ENCODE measurements at regions not wholly inside any gene's neighbourhood (a gene's known extent, or its start where the extent isn't known, plus 50 kb on each side); places are given as distances from the start of the nearest gene placed in this dataset.

DNA sequence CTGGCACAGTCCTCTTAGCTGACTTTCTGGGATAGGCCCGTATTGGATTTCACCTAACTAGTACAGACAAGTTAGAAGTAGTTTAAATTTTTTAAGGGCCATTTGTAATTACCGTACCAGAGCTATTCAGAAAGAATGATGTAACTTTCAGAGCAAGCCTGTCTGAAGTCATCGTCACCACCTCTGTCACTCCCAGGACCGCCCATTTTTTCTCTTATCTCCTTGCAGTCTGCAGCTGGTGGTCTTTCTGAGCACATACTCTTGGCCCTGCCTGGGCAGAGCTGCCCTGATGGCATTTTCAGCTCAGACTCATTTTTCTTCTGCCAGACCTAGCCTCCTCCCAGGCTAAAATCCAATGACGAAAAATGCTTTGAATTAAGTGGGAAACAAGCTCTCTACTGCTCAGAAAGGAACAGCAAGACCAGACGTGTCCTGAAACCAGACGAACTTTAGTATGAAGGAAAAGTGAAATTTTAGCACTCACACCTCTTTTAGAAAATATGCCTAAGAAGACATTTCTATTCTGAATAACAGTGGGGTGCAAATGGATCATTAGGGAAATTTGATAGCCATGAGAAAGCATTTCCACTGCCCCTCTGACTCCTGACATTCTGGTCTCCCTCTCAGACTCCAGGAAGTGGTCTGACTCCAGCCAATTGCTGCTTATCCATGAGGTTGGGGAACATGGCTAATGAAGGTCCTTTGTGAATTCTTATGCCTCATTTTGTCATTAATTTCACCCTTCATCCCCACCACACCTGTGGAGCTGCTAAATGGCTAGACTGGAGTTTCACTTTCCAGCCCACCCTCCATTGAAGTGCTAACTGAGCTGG is 162.4 kb upstream of the GYPA start:
- DNase-seq (ENCODE audit: low spot score) = no peak

GRCh38 chr4:144304025-144304424 is 163.5 kb upstream of the GYPA start:
- no peak for DNase-seq (ENCODE audit: low spot score)

GRCh38 chr4:144310535-144310934 is 170.0 kb upstream of the GYPA start:
- no peak for DNase-seq (ENCODE audit: low spot score)

DNA sequence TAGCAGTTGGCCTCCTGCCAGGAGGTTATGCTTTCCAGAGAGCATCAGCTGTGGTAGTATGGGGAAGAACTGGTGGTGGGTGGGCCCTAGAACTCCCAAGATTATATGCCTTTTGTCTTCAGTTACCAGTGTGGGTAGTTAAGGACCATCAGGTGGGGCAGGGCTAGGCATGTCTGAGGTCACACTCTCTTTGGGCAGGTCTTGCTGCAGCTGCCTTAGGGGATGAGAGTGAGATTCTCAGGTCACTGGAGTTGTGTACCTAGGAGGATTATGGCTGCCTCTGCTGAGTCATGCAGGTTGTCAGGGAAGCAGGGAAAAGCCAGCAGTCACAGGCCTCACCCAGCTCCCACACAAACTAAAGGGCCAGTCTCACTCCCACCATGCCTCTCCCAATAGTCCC is 172.9 kb upstream of the GYPA start:
- no peak for DNase-seq (ENCODE audit: low spot score)

DNA sequence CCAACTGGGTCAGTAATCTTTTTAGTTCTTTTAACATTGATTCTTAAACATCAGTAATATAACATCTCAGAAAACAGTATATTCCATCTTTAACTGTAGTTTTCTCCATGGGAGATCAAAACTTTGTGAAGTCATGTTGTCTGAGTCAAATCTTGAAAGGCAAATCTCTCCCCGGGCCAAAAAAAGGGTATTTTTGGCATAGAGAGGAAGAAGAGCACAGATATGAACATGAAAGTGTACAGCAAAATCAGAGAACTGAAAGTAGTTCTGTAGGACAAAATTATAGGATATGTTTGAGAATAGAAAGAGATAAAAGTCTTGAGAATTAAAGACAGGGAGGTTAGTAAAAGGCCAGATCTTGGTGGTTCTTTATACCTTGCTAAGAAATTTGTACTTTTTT is 176.4 kb upstream of the GYPA start:
- no peak for DNase-seq (ENCODE audit: low spot score)

DNA sequence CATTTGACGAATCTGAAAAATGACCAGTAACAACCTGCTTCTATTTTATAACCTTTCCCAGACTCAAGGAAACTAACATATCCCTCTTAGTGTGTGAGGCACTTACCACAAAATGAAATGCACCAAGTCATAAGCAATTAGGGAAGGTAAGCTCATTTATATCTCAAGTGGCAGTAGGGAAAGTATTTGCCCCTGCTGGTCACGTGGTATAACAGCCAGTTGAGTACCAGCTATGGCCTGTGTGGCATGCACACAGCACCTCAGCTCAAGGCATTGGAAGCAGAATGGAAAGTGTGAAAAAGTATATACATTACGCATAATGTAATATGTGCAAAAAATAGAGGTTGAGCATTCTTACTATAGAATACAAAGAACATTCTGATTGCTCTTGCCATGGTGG is 178.3 kb upstream of the GYPA start:
- DNase-seq (ENCODE audit: low spot score) = no peak

DNA sequence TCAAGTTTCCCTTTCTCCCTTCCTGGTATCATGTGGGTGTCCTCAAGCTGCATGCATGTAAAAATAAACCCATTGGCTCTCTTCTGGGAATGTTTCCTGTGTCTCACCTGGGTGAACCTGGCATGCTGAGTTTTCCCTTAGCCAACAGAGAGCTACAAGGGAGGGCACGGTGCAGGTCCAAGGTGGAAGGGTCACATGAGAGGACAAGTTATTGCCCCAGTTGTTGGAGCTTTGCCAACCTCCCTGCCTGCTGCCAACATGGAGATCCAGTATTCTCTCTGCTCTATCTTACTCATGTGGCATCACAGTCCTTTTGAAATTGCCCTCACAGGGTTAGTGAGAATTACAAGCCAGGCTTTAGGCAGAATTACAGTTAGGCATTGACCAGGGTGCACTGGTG is 196.1 kb upstream of the GYPA start:
- DNase-seq (ENCODE audit: low spot score) = no peak

- no peak for DNase-seq (ENCODE audit: low spot score)
Measured at GRCh38 chr4:144338148-144338547, 197.6 kb upstream of the GYPA start.

GRCh38 chr4:144338834-144339233 is 198.3 kb upstream of the GYPA start:
- no peak for DNase-seq (ENCODE audit: low spot score)

- no peak for DNase-seq (ENCODE audit: low spot score)
Measured at GRCh38 chr4:144340931-144341330, 200.4 kb upstream of the GYPA start.

- no peak for DNase-seq (ENCODE audit: low spot score)
Measured at GRCh38 chr4:144342949-144343760, 202.6 kb upstream of the GYPA start.

DNA sequence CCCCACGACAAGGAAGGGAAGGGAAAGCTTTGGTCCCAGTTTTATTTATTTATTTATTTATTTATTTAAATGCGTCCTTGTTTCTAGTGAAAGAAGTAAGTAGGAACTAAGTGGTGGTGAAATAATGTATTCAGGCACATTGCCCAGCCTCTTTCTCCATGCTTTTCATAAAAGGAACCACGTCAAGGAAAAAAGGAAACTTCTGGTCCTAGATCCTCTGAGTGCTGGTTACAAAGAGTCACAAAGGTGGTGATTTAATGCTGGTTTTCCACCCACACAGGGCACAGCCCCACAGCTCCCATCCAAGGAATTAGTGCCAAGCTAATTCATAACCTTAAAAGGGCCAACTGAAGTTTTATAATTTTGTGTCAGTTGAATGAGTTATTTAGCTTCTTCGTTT is 206.6 kb upstream of the GYPA start:
- no peak for DNase-seq (ENCODE audit: low spot score)

GRCh38 chr4:144350706-144351105 is 210.2 kb upstream of the GYPA start:
- no peak for DNase-seq (ENCODE audit: low spot score)

DNA sequence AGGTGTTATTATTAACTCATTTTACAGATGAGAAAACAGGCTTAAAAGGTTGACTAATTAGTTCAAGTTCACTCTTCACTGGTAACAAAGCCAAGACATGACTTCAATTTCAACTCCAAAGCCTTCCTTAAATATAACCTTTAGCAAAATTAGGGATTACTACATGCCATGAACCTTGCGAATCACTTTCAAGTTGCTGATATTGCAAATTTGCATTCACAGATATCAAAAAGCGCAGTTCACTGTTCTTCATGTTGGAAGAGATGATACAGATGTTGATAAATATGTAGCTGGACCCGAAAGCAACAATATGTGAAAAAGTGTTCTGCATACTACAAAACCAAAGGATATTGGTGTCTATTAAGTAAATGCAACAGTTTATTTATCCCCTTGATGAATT is 210.8 kb upstream of the GYPA start:
- DNase-seq (ENCODE audit: low spot score) = no peak

GRCh38 chr4:144353292-144353691 is 212.8 kb upstream of the GYPA start:
- DNase-seq (ENCODE audit: low spot score) = no peak

- DNase-seq (ENCODE audit: low spot score) = peak; percentile 62
Measured at GRCh38 chr4:144355811-144356757, 215.6 kb upstream of the GYPA start.

DNA sequence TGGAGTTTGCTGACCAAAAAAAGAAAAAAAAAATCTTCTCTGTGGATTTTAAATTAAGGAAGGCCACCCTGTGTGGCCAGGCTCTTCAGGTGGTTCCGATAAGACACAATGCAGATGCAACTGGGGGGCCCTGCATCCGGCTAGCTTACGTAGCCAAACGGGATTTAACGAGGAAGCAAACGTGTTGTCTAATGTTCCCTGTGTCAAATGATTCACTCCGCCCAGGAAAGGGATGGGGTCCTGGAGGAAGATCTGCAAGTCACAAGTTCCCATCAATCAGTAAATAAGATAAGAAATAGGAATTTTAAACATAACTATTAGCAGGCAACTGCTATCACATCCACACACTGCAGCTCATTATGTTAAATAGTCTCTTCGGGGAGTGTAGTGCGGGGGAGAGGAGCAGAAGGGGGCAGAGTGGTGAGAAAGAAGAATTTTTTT is 216.4 kb upstream of the GYPA start:
- no peak for DNase-seq (ENCODE audit: low spot score)

DNA sequence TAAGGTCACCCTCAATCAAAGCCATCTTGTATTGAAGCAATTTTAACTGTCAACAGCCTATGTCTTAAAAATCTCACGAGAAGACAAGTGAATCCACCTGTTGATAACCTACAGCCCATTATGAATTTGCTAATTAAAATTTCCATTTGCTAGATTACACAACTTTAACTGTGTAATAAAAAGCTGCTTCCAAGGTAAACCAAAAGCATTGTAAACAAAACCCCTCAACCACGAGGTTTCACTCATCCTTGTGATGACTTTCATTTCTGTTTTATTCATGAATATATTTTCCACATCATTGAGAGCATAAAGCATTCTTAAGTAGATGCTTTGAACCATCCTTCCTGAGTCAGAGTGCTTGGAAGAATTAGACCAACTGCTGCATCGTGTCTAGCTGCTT is 217.5 kb upstream of the GYPA start:
- no peak for DNase-seq (ENCODE audit: low spot score)

DNA sequence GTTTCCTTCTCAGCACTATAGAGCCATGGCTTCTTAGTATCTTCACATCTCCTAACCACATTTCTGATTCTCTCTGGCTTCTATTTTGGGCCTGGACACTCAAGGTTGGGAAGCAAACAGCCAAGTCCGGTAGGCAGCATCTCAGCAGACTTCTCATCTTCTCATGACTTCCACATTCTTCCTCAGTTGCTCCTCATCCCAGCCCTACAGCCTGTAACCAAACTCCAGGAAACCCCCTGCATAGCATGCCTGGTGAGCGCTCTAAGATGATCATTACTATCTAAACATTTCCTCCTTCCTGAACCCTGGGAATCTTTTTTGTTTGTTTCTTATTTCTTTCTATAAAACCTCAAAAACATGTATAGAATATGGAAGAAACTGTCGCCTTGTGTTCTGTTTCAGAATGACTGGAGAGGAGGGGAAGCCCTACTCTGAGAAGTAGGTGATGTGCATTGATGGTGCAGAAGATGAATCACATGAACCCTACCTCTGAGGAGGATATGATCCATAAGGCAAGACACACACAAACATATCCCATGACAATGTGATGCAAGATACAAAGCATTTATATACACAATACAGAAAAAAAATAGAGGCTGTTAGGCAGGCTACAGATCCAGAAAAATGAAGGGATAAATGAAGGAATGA is 219.8 kb upstream of the GYPA start:
- no peak for DNase-seq (ENCODE audit: low spot score)

DNA sequence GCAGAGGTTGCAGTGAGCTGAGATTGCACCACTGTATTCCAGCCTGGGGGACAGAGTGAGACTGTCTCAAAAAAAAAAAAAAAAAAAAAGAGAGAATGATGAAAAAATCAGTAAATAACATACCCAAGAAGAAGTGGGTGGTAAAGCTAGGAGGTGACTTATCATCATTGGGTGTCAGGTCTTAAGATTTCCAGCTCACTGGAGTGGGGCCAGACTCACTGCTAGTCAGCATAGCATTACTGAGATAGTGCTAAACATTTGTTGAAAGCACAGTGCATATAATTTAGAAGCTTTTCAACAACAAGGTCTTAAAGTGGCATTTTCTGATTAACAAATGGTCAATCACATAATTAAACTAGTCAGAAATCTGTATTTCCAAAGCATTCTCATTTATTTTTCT is 221.8 kb upstream of the GYPA start:
- no peak for DNase-seq (ENCODE audit: low spot score)

DNA sequence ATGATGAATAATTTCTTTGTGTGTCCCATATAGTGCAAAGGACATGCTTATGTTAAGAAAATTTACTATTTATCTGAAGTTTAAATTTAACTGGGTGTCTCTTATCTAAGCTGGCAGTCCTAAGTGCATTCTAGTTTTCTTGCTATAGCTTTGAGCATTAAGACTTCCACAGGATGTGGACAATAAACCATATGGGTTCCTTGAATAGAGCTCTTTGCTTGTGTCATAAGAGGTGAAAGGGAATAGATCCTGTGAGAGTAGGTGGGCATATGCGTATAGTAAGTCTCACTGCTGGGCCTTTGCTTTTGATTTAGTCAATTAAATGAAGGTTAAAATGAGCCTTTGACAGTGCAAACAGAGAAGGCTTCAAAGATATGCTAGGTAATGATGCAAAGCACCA is 223.4 kb upstream of the GYPA start:
- DNase-seq (ENCODE audit: low spot score) = no peak

DNA sequence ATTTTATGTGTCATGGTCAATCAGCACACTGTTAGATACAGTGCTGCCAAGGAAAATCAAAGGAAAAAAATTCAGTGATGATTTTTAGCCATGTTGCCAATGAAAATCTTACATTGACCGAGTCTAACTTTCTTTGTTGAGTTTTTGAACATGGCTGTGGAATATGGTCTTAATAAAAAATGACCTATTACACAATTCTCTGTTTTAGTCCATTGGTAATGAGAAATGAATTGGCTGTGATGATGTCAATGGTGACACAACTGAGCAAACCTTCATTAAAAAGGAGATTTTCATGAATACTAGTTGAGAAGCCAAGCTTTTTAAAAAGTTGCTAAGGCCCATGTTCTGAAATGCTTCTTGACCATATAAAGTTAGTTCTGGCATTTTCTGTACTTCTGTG is 225.9 kb upstream of the GYPA start:
- DNase-seq (ENCODE audit: low spot score) = no peak
